Tibial nerve (tissue), 4 donors: ENCODE measurements at regions not wholly inside any gene's neighbourhood (a gene's known extent, or its start where the extent isn't known, plus 50 kb on each side); places are given as distances from the start of the nearest gene placed in this dataset.

Source experiments
- DNase-seq, 2 donors: peaks; one replicate each; pipeline ENCODE4 v3.0.0-alpha.2; 2019; ENCODE audit warnings: low spot score in 2 of 2
- H3K27ac ChIP-seq, 4 donors: fragments of 200-600 bp; sonication (generic) in 3 of 4; one replicate each; pipeline ENCODE4 v1.5.1; 2017 to 2019; ENCODE audit warnings: mild to moderate bottlenecking in 1 of 4
- H3K27me3 ChIP-seq, 2 donors: fragments of 200-600 bp; sonication (generic) in 1 of 2; one replicate each; pipeline versions ENCODE4 v1.5.1 to v1.6.0; 2017 to 2019
- H3K36me3 ChIP-seq, 3 donors: fragments of 200-600 bp; sonication (generic); one replicate each; pipeline ENCODE4 v1.5.1; 2018 to 2019
- H3K4me1 ChIP-seq, 4 donors: fragments of 200-600 bp; sonication (generic) in 3 of 4; one replicate each; pipeline ENCODE4 v1.5.1; 2017 to 2019
- H3K4me3 ChIP-seq, 4 donors: fragments of 200-600 bp; sonication (generic) in 3 of 4; one replicate each; pipeline ENCODE4 v1.5.1; 2017 to 2019; ENCODE audit warnings: mild to moderate bottlenecking in 1 of 4, moderate library complexity in 1 of 4
- H3K9me3 ChIP-seq, 4 donors: fragments of 200-600 bp; sonication (generic) in 3 of 4; one replicate each; pipeline ENCODE4 v1.5.1; 2017 to 2019
- CTCF ChIP-seq, 5 experiments: fragments of 200-600 bp in 3 of 5; fragments of 450-650 bp in 2 of 5; sonication (generic) in 3 of 5; IDR thresholded peaks; one replicate each; pipeline ENCODE4 v1.5.1; 2016 to 2019; ENCODE audit warnings: antibody characterized with exemption in 5 of 5, mild to moderate bottlenecking in 3 of 5, moderate library complexity in 2 of 5
- EP300 ChIP-seq, 2 donors: sonication (generic); formaldehyde crosslinking; IDR thresholded peaks; one replicate each; pipeline ENCODE4 v1.6.1; 2017; ENCODE audit warnings: antibody characterized with exemption in 2 of 2, mild to moderate bottlenecking in 1 of 2
- POLR2A ChIP-seq, 2 donors: fragments of 450-650 bp; IDR thresholded peaks; one replicate each; pipeline ENCODE4 v1.6.1; 2017; ENCODE audit warnings: antibody characterized with exemption in 2 of 2, mild to moderate bottlenecking in 2 of 2, moderate library complexity in 2 of 2
- WGBS, 2 donors: methylation state at CpG; one replicate each; pipeline ENCODE4 v1.1.5; 2018; 5-methylcytosine and 5-hydroxymethylcytosine counted together

- H3K27me3 ChIP-seq = peaks cover 0 to 37% of the 10 kb centered on the region in 2 donors
- peaks cover 0 to 10% (median 0%) of the 10 kb centered on the region in 4 donors for H3K9me3 ChIP-seq
- no peaks in the 10 kb centered on the region for H3K36me3 ChIP-seq
- no peak for DNase-seq
- no peak for TF ChIP-seq CTCF (IDR thresholded peaks at IDR 0.05)
- no peak for TF ChIP-seq EP300 (IDR thresholded peaks at IDR 0.05)
- no peak for TF ChIP-seq POLR2A (IDR thresholded peaks at IDR 0.05)
- H3K4me1 ChIP-seq = no peaks in the 10 kb centered on the region
- no peak overlapping the region for H3K4me3 ChIP-seq
- H3K27ac ChIP-seq = no peak overlapping the region
- WGBS, 2 donors = 50 to 60% methylated on average over 10 of the region's 10 CpGs
Measured at GRCh38 chr1:18571275-18571674, 59.4 kb upstream of the PAX7 start.

GRCh38 chr1:18572022-18572880 lies 58.4 kb upstream of the PAX7 start:
- TF ChIP-seq EP300 (IDR thresholded peaks at IDR 0.05) (no peak), POLR2A (IDR thresholded peaks at IDR 0.05) (no peak)
- H3K9me3 ChIP-seq = peaks cover 0 to 10% (median 0%) of the 10 kb centered on the region in 4 donors
- no peaks in the 10 kb centered on the region for H3K36me3 ChIP-seq
- WGBS, 2 donors = 77 to 82% methylated on average over 9 of the region's 9 CpGs
- peaks cover 0 to 37% of the 10 kb centered on the region in 2 donors for H3K27me3 ChIP-seq
- no peaks in the 10 kb centered on the region for H3K4me1 ChIP-seq
- no peak overlapping the region for H3K4me3 ChIP-seq
- H3K27ac ChIP-seq = no peak overlapping the region
- DNase-seq = no peak

GRCh38 chr1:18573170-18573569 lies 57.5 kb upstream of the PAX7 start:
- Histone ChIP-seq H3K9me3 (peaks cover 0 to 7% (median 0%) of the 10 kb centered on the region in 4 donors), H3K4me1 (no peaks in the 10 kb centered on the region), H3K36me3 (no peaks in the 10 kb centered on the region), H3K27me3 (peaks cover 0 to 28% of the 10 kb centered on the region in 2 donors), H3K4me3 (no peak overlapping the region), H3K27ac (no peak overlapping the region)
- TF ChIP-seq CTCF (IDR thresholded peaks at IDR 0.05) (no peak), POLR2A (IDR thresholded peaks at IDR 0.05) (no peak), EP300 (IDR thresholded peaks at IDR 0.05) (no peak)
- no peak for DNase-seq
- 79 to 80% methylated on average over 8 of the region's 8 CpGs for WGBS, 2 donors

- no peak for TF ChIP-seq EP300 (IDR thresholded peaks at IDR 0.05)
- TF ChIP-seq POLR2A (IDR thresholded peaks at IDR 0.05) = no peak
- no peak for TF ChIP-seq CTCF (IDR thresholded peaks at IDR 0.05)
Measured at GRCh38 chr1:18574754-18575153, 55.9 kb upstream of the PAX7 start.

GRCh38 chr1:18575620-18576019 lies 55.0 kb upstream of the PAX7 start:
- 0 to 11% methylated on average over 8 of the region's 8 CpGs for WGBS, 2 donors
- Histone ChIP-seq H3K9me3 (no peaks in the 10 kb centered on the region), H3K36me3 (no peaks in the 10 kb centered on the region), H3K4me1 (no peaks in the 10 kb centered on the region), H3K27me3 (peaks cover 0 to 29% of the 10 kb centered on the region in 2 donors), H3K4me3 (no peak overlapping the region), H3K27ac (no peak overlapping the region)
- peak; percentile 19 to 40 for DNase-seq
- no peak for TF ChIP-seq EP300 (IDR thresholded peaks at IDR 0.05)
- TF ChIP-seq CTCF (IDR thresholded peaks at IDR 0.05) = peak; percentile 41 to 61 (median 55)

More at GRCh38 chr1:18574754-18575153, 55.9 kb upstream of the PAX7 start:
- Histone ChIP-seq H3K9me3 (no peaks in the 10 kb centered on the region), H3K27ac (no peak overlapping the region), H3K4me1 (no peaks in the 10 kb centered on the region), H3K27me3 (peaks cover 0 to 27% of the 10 kb centered on the region in 2 donors), H3K36me3 (no peaks in the 10 kb centered on the region), H3K4me3 (no peak overlapping the region)
- 74 to 76% methylated on average over 5 of the region's 5 CpGs for WGBS, 2 donors
- DNase-seq = no peak
